GM23248 (cell line): ENCODE measurements at regions not wholly inside any gene's neighbourhood (a gene's known extent, or its start where the extent isn't known, plus 50 kb on each side); places are given as distances from the start of the nearest gene placed in this dataset.

Experiments
- EZH2 ChIP-seq: fragments of 200-600 bp; sonication (generic); IDR thresholded peaks from 2 replicates; pipeline ENCODE4 v1.6.1; 2018; ENCODE audit warnings: antibody characterized with exemption, mild to moderate bottlenecking; ENCODE audit not compliant: insufficient read depth, poor library complexity, severe bottlenecking
- EZH2phosphoT487 ChIP-seq: fragments of 200-600 bp; sonication (generic); IDR thresholded peaks from 2 replicates; pipeline ENCODE4 v1.6.1; 2018; ENCODE audit warnings: antibody characterized with exemption, moderate library complexity, mild to moderate bottlenecking, low read depth; ENCODE audit not compliant: insufficient read depth

DNA sequence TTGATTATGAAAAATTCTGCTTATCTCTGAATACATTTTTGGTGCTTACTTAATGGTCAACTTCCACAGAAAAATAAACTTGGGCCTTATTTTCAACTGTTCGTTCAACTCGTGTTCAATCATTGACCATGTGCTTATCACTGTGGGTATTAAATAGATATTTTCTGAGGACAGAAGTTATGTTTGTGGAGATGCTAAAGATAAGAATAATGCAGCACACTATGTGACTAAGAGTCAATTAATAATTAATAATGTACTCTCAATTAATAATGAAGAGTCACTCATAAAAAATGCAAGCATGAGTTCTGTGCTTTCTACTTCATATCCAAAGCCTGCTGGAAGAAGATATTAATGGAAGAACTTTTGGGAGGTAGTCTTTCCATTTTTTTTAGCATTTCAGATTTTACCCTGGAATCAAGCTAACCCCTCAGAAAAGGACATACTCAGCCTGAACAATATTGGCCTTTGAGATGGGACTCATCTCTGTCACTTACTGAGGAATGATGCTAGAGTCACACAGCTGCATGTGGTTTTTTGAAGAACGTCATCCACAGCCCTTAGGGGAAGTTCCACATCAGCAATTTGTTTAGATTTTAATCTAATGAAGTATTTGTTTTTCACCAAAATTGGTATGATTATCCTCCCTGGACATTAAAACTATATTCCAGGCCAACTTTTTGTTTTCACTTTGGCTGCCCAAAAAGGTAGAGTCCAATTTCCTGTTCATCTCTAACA, 191.9 kb upstream of the CRIM1 start:
- TF ChIP-seq EZH2 (no peak), EZH2phosphoT487 (no peak)
